ENCODE measurements at regions not wholly inside any gene's neighbourhood (a gene's known extent, or its start where the extent isn't known, plus 50 kb on each side); places are given as distances from the start of the nearest gene placed in this dataset.

DNA sequence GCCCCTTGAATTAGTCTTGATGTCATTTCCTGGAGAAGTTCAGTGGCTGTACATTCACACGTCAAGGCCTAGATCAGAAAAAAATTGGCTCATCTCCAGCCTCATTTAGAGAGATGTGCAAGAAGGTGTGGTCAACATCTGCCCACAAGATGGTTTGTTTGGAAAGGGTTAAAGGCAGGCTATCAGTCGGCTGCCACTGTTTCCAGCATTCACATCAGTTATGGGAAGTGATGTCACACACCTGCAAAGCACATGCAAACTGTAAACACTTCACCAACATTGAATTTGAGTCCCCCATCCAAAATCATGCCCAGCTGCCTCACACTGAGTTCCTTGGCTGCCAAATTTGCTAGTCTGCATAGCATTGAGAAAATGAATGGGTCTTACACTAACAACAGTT is 498.3 kb upstream of the INTU start:
- no peak overlapping the region for H3K4me3 ChIP-seq (ENCODE audit: low read depth, low read length)
- no peak for DNase-seq (ENCODE audit: low read depth)

DNA sequence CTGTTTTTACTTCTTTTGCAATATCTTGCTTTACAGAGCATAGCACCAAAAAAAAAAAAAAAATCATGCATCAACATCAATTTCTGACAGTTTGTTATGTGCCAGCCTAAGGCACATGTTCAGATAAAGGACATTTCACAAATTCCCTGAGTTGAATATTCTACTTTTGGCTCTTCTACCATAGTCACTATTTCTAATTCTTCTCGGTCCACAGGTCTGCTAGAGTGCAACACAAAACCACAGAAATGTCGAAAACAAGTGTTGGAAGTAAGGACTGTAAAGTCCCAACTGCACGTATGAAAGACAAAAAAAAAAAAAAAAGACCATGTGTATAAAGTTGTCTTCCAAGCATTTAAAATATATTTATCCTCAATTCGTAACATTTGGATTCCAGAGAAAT is 494.2 kb upstream of the INTU start:
- no peak overlapping the region for H3K4me3 ChIP-seq (ENCODE audit: low read depth, low read length)
- no peak for DNase-seq (ENCODE audit: low read depth)

DNA sequence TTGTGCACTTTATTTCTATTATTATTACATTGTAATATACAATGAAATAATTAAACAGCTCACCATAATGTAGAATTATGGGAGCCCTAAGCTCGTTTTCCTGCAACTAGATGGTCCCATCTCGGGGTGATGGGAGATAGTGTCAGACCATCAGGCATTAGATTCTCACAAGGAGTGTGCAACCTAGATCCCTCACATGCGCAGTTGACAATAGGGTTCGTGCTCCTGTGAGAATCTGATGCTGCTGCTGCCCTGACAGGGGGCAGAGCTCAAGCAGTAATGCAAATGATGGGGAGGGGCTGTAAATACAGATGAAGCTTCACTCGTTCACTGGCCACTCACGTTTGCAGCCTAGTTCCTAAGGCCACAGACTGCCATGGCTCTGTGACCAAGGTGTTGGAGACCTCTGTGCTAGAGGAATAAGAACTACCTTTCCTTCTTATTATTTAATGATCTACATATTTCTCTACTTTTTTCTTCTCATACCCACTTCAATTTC is 492.9 kb upstream of the INTU start:
- DNase-seq (ENCODE audit: low read depth): no peak
- no peak overlapping the region for H3K4me3 ChIP-seq (ENCODE audit: low read depth, low read length)

DNA sequence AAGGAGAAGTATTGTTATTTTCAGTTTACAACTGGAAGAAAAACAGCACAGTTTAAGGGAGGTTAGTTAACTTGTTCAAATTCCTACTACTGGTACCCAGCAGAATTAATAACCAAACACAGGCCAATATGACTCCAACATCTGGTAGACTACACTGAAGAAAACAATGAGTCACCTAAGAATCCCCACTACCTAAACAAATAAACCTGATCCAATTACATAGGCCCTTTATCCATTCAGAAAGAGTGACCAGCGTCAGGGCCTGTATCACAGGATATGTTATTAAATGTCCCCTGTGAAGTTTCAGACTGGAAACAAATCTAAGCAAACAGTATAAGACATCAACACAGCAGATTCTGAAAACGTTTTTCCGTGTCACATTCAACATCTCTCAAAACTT is 492.5 kb upstream of the INTU start:
- H3K4me3 ChIP-seq (ENCODE audit: low read depth, low read length): no peak overlapping the region
- DNase-seq (ENCODE audit: low read depth): peak; percentile 21

DNA sequence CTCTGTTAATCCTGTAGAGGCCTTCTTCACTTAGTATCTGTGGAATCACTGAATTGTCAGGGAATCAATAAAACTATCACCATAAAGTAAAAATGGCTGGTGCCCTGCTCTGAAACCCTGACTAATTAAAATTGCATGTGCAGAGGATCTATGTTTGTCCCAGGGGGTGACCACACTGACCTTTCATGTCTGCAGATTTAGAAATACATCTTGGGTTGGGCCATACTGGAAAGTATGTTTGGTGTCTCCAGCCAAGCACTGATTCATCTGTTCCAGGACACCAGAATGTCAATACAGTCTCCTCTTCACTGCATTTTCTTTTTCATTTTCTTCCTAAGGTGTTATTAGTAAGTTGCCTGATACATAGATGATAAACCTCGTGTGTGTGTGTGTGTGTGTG is 490.9 kb upstream of the INTU start:
- no peak overlapping the region for H3K4me3 ChIP-seq (ENCODE audit: low read depth, low read length)
- peak; percentile 93 for DNase-seq (ENCODE audit: low read depth)

DNA sequence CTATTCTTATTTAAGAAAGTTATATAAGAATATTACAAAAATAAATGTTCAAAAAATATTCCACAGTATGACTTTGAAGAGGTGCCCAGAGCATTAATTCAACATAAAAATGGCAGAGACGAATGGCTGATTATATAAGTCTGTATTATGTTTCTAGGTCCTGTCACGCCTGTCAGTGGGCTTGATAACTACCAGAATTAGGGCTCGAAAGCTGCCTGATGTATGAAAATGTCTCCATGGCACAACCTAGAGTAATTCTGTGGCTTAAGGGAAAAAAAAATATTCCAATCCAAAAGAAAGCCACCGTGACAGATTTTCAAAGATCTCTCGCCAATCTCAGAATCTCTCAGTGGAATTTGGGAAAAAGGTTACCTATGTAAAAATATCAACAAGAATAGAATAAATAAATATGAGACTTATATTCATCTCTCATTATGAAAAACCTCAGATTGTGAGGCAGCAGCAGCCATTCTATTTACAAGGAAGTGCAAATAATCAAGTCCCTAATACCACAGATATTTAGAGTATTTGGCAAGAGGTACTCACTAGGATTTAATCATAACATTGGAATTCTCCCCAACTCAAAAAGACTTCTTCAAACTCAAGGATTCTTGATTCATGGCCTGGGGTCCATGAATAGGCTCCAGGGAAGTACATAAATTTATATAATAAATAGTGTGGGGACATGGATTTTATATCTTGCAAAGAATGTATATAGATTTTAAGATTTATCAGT is 489.1 kb upstream of the INTU start:
- no peak for DNase-seq (ENCODE audit: low read depth)
- H3K4me3 ChIP-seq (ENCODE audit: low read depth, low read length): no peak overlapping the region

DNA sequence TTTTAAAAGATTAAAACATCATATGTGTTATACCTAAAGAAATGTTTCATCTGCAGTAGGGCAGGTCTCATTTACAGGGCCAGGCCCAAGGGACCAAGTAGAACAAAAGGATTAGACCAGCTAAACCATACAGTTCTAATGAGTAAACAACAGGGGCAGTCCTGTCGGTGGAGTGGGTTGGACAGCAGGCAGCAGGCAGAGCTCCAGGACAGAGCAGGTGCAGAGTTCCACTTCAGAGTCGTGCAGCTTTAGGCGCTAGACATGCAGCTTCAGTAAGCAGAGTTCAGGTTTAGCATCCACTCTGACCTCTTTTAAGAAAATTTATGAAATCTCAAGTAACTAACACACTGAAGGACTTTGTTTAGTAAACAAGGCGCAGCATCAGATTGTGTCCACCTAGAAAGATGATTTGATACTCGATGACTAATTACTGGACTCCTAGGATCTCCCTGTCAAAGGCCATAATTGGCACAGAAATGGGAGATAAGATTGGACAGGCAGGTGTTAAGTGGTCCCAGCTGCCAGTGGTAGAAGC is 487.7 kb upstream of the INTU start:
- H3K4me3 ChIP-seq (ENCODE audit: low read depth, low read length): no peak overlapping the region
- no peak for DNase-seq (ENCODE audit: low read depth)

DNA sequence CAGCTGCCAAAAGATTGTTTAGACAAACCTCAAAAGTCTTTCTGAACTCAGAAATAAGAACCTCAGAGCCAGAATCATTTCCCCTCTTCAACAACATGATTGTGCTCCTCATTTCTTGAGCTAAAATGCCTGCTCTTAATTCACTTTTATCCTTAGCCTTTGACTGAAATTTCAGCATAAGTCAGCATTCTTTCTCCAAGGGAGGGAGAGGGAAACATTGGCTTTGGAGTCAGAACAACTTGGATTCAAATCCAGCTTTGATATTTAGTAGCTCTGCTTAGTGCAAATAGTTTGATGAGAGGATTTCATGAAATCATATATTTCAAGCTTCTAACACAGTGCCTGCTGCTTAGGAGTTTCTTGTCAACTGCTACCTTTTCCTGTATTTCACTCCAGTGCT is 484.6 kb upstream of the INTU start:
- H3K4me3 ChIP-seq (ENCODE audit: low read depth, low read length): no peak overlapping the region
- DNase-seq (ENCODE audit: low read depth): no peak

DNA sequence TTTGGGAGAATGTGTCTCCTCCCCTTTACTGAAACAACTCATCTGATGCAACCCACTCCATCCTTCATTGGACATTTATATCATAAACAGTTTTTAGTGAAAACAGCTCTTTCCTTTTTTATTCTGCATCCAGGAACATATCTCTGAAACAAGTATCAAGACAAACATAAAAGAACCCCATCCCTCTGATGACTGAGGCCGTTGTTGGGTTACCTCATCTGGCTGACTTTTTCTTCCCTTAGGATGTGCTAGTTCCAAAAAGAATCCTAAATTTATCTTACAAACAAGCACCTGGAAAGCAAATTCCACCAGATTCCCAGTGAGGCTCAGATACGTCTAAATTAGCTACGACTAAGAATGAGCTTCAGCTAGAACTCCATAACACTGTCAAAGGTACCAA is 483.7 kb upstream of the INTU start:
- H3K4me3 ChIP-seq (ENCODE audit: low read depth, low read length): no peak overlapping the region
- DNase-seq (ENCODE audit: low read depth): no peak

DNA sequence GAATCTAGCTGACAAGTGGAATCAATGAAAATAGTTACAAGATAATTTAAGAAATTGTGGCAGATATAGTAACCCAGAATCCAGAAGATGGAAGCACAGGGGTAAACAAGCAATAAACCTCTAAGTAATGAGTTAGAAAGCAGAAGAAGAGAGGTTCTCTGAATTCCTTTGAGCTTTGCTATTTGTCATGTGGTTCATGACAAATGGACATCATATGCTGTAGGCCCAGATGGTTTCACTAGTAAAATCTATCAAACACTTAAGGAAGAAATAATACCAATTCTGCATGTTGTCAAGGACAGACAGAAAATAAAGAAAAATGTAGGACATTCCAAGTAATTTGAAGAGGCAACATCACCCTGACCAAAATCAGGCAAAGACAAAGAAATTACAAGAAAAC is 480.8 kb upstream of the INTU start:
- DNase-seq (ENCODE audit: low read depth): no peak
- no peak overlapping the region for H3K4me3 ChIP-seq (ENCODE audit: low read depth, low read length)

DNA sequence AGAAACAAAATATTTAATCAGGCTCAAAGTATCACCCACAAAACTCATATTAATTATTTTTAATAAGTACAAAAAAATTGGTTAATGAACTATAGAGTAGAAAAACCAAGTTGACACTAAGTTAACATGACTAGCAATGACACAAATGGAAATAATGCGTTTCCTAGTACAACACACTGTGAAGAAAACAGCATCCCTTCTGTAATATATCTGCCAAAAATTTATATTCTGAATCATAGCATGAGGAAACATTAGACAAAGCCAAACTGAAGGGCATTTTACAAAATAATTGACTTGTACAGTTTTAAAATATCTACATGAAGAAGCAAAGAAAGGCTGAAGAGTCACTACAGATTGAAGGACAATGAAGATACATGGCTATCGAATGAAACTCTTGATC is 477.6 kb upstream of the INTU start:
- H3K4me3 ChIP-seq (ENCODE audit: low read depth, low read length): no peak overlapping the region
- DNase-seq (ENCODE audit: low read depth): no peak

DNA sequence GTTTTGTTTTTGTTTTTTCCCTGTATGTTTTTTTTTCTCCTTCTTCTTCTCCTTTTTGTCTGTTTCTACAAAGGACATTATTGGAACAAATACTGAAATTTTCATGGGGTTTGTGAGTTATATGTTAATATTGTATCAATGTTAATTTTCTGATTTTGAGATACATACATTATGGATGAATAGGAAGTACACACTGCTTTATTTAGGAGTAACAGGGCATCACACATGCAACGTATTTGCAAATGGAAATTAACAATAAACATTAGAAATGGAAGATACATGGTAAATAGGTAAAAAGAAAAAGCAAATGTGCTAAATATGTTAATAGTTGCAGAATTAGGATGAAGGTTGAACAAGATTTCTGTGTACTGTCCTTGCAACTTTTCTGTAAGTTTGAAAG is 477.2 kb upstream of the INTU start:
- no peak for DNase-seq (ENCODE audit: low read depth)
- H3K4me3 ChIP-seq (ENCODE audit: low read depth, low read length): no peak overlapping the region

DNA sequence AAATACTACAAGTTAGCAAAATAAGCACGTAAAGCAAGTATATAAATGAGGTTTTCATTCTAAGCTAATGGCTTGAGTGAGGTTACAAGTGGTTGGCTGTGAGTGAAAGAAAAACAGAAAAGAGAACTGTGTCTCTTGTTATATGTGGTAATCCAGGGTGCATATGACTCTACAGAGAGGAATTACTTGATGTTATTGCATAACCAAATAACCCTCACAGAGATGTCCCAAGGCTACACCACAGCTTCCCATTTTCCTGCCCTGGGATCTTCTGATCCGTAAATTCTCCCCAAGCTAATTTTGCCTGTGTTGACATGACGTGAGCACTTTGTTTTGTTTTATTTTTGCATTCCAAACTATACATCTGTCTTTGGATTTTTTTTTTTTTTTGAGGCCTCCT is 470.0 kb upstream of the INTU start:
- DNase-seq (ENCODE audit: low read depth): peak; percentile 91
- no peak overlapping the region for H3K4me3 ChIP-seq (ENCODE audit: low read depth, low read length)

DNA sequence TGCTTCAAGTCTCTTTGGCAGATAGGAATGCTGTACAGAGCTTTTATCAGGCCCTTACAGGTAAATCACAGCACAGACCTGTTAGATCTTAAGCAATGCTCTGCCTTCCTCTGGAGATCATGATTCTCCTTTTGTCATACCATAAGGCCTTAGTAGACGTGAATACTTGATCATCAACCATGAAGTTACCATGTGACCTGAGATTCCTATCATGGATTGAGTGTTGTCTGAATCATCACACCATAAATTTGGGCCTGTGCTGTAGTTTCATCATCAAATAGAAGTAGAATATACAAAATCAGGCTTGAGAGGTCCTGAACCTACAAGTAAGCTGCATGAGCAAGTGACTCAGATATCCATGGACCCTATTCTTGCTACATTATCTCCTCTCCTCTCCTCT is 466.8 kb upstream of the INTU start:
- DNase-seq (ENCODE audit: low read depth): peak; percentile 49
- no peak overlapping the region for H3K4me3 ChIP-seq (ENCODE audit: low read depth, low read length)

DNA sequence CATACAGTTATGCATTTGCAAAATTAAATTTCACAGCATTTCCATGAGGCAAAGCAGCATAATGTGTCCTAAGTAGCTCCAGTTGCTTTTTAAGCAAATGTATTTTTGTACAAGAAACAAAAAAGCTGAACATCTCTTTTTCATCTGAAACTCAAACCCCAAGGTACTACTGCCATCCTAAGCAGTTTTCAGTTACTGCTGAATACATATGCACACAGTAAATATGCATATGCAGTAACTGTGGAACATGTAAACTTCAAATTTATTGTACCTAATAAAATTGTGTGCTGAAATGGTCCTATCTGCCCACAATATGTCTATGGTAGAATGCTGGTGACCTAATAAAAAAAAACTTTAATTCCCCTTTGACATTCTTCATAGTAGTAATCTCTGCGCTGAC is 458.6 kb upstream of the INTU start:
- DNase-seq (ENCODE audit: low read depth): no peak
- H3K4me3 ChIP-seq (ENCODE audit: low read depth, low read length): no peak overlapping the region

DNA sequence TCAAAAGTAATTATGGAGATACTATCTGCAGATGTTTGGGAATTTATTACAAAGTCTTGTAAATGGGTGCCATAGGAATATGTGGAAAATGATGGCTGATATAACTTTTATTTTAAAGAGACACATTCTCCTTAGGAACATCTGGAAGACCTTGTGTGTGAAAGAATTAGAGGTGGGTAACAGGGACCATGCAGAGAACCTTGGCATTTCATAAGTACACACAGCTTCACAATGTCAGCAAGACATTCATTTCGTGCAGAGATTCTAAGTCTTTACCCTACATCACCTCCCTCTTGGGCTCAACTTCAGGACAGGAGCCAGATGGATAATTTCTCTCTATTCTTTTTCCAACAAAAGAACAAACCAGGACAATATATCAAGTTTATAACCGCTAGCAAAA is 458.1 kb upstream of the INTU start:
- no peak for DNase-seq (ENCODE audit: low read depth)
- H3K4me3 ChIP-seq (ENCODE audit: low read depth, low read length): no peak overlapping the region

DNA sequence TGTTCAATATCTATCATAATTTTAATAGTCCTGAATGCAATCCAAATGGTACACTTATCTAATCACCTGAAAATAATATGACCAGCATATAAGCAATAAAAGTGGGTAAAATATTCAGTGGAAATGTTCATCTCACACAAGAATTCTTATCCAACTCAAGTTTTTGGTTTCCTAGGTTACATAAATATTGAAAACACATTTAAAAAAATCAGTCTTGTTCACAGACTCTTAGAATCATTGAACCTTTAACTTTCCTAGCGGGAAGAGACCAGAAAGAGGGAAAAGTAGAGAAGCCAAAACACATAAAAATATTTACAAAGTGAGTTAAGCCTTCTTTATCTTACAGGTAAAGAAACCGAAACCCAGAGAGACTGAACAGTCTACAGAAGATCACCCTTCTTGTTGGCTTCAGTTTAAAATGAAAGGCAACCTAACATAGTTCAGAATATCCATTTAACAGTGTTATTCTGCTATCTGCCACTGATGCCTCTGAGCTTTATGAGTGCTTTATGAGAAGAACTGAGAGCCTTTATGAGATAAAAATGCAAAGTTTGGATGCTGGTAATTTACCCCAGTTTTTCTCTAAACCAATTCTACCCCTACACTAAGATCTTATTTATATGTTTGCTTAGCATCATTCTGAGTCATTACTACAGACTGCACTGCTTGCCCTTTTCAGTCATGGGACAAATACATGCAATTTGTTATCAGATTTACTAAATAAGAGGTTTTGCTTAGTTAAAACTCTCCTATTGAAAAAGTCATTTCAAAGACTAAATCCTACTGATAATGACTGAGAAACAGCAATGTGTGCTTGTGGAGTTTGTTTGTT is 453.3 kb upstream of the INTU start:
- no peak overlapping the region for H3K4me3 ChIP-seq (ENCODE audit: low read depth, low read length)
- no peak for DNase-seq (ENCODE audit: low read depth)

DNA sequence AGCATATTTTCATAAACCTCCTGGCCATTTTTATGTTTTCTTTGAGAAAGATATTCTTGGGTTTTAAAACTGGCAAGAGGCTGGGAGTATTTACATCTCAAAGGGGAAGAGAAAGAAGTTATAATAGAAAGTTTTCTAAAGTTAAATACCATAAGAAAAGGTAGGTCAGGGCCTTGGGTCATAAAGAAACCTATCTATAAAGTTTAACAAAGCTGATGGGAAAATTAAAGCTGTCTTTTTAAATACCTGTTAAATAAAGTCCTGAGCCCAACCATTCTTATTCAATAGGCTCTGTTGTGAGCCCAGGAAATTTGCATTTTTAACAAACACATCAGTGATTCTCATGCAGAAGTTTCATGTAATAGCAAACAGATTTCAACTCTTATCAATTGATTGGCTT is 451.8 kb upstream of the INTU start:
- no peak for DNase-seq (ENCODE audit: low read depth)

DNA sequence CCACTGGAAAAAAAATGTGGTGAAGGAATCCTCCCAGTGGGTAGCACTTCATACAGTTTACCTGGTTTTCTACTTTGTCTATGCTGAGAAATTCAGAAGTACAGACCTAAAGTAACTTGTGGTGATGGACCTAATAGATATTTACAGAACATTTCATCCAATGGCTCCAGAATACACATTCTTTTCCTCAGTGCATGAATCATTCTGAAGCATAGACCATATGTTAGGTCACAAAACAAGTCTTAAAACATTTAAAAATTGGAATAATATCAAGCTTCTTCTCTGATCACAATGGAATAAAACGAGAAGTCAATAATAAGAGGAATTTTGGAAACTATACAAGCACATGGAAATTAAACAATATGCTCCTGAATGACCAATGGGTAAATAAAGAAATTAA is 450.1 kb upstream of the INTU start:
- no peak for DNase-seq (ENCODE audit: low read depth)
- no peak overlapping the region for H3K4me3 ChIP-seq (ENCODE audit: low read depth, low read length)

More for the DNA sequence above, 451.8 kb upstream of the INTU start:
- H3K4me3 ChIP-seq (ENCODE audit: low read depth, low read length): no peak overlapping the region

DNA sequence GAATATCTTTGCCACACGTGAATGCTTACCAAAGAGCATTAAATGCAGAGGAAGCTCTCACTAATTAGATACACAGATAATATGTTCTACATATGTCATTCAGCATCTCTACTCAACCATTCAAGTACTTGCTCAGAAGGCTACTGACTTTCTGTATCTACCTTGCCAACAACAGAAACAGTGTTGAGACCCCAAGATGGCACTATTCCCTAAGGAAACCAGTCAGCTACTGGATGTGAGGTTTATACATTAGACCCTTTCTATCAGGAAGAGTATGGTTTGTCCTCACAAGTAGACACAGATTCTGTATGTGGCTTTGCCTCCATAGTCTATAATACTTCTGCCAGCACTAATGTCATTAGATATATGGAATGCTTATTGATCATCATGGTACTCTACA is 443.9 kb upstream of the INTU start:
- DNase-seq (ENCODE audit: low read depth): no peak
- H3K4me3 ChIP-seq (ENCODE audit: low read depth, low read length): no peak overlapping the region

DNA sequence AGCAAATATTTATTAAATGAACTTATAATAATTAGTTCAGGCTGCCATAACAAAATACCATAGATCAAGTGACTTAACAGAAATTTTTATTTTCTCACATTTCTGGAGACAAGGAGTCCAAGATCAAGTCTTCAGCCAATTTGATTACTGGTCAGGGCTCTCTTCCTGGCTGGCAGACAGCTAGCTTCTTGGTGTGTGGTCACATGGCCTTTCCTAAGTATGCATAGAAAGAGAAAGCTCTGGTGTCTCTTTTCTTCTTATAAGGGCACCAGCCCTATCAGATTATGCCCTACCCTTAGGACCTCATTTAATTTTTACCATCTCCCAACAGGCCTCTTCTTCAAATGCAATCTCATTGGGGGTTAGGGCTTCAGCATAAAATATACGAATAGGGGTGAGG is 438.5 kb upstream of the INTU start:
- no peak for DNase-seq (ENCODE audit: low read depth)

More for the DNA sequence above, 438.5 kb upstream of the INTU start:
- no peak overlapping the region for H3K4me3 ChIP-seq (ENCODE audit: low read depth, low read length)
